Endodermal cell (in vitro differentiated cells): ENCODE measurements at regions not wholly inside any gene's neighbourhood (a gene's known extent, or its start where the extent isn't known, plus 50 kb on each side); places are given as distances from the start of the nearest gene placed in this dataset.

Experiments
- DNase-seq: peaks from one replicate; pipeline ENCODE4 v3.0.0-alpha.2; 2017
- H3K27ac ChIP-seq: 2 replicates; pipeline ENCODE4 v1.5.1; 2013; ENCODE audit warnings: mild to moderate bottlenecking, low read depth, low read length, moderate library complexity
- H3K27me3 ChIP-seq: 2 replicates; pipeline ENCODE4 v1.6.1; 2013; ENCODE audit warnings: mild to moderate bottlenecking, low read length, moderate library complexity; ENCODE audit not compliant: insufficient read depth, control insufficient read depth, poor library complexity, severe bottlenecking
- H3K36me3 ChIP-seq: 2 replicates; pipeline ENCODE4 v1.7.0; 2013; ENCODE audit warnings: mild to moderate bottlenecking, low read length, moderate library complexity; ENCODE audit not compliant: control insufficient read depth, insufficient read depth
- H3K4me1 ChIP-seq: one replicate; pipeline ENCODE4 v1.7.0; 2013; ENCODE audit warnings: low read length; ENCODE audit not compliant: control insufficient read depth, insufficient read depth
- H3K4me3 ChIP-seq: 2 replicates; pipeline ENCODE4 v1.5.1; 2013; ENCODE audit warnings: mild to moderate bottlenecking, low read length, moderate library complexity
- H3K9ac ChIP-seq: 2 replicates; pipeline ENCODE4 v1.6.1; 2013; ENCODE audit warnings: mild to moderate bottlenecking, low read length, moderate library complexity; ENCODE audit not compliant: poor library complexity, severe bottlenecking; ENCODE audit errors: extremely low read depth
- H3K9me3 ChIP-seq: 2 replicates; pipeline ENCODE4 v1.6.1; 2013; ENCODE audit warnings: mild to moderate bottlenecking, low read length, moderate library complexity; ENCODE audit not compliant: control insufficient read depth
- H3K27ac Mint-ChIP-seq: 2 replicates; pipeline ENCODE4 v1.8.0; 2020; ENCODE audit warnings: mixed read lengths
- H3K27me3 Mint-ChIP-seq: 2 replicates; pipeline ENCODE4 v1.8.0; 2021; ENCODE audit warnings: mild to moderate bottlenecking, mixed read lengths; ENCODE audit not compliant: insufficient read depth
- H3K36me3 Mint-ChIP-seq: 2 replicates; pipeline ENCODE4 v1.8.0; 2020; ENCODE audit warnings: low read depth, mixed read lengths
- H3K4me1 Mint-ChIP-seq: 2 replicates; pipeline ENCODE4 v1.8.0; 2020; ENCODE audit warnings: mixed read lengths
- H3K4me3 Mint-ChIP-seq: 2 replicates; pipeline ENCODE4 v1.8.0; 2020; ENCODE audit warnings: mild to moderate bottlenecking, moderate library complexity, mixed read lengths
- H3K9me3 Mint-ChIP-seq: 2 replicates; pipeline ENCODE4 v1.8.0; 2020; ENCODE audit warnings: mild to moderate bottlenecking, mixed read lengths
- WGBS, 2 experiments: methylation state at CpG; one replicate each; pipeline versions ENCODE4 v1.1.5 to v1.1.7; 2013; ENCODE audit warnings: missing lambda C conversion rate in 2 of 2, mixed read lengths in 1 of 2; ENCODE audit not compliant: insufficient coverage in 1 of 2, insufficient read length in 1 of 2; 5-methylcytosine and 5-hydroxymethylcytosine counted together
- TF ChIP-seq, protein P1 (sequence below): fragments of 200-600 bp; sonication (generic); conservative IDR thresholded peaks from 2 replicates; pipeline ENCODE4 v1.5.0; 2021; ENCODE audit warnings: antibody characterized with exemption, mild to moderate bottlenecking

GRCh38 chr1:223490256-223490655 lies 97.0 kb downstream of the CCDC185 start:
- peaks cover 5% of the 10 kb centered on the region for H3K4me1 Mint-ChIP-seq
- H3K4me1 ChIP-seq = no peaks in the 10 kb centered on the region
- no peak overlapping the region for H3K4me3 Mint-ChIP-seq
- H3K9me3 ChIP-seq = no peaks in the 10 kb centered on the region
- H3K9me3 Mint-ChIP-seq = no peaks in the 10 kb centered on the region
- no peak overlapping the region for H3K9ac ChIP-seq
- no peak overlapping the region for H3K27ac ChIP-seq
- TF ChIP-seq, protein P1, sequence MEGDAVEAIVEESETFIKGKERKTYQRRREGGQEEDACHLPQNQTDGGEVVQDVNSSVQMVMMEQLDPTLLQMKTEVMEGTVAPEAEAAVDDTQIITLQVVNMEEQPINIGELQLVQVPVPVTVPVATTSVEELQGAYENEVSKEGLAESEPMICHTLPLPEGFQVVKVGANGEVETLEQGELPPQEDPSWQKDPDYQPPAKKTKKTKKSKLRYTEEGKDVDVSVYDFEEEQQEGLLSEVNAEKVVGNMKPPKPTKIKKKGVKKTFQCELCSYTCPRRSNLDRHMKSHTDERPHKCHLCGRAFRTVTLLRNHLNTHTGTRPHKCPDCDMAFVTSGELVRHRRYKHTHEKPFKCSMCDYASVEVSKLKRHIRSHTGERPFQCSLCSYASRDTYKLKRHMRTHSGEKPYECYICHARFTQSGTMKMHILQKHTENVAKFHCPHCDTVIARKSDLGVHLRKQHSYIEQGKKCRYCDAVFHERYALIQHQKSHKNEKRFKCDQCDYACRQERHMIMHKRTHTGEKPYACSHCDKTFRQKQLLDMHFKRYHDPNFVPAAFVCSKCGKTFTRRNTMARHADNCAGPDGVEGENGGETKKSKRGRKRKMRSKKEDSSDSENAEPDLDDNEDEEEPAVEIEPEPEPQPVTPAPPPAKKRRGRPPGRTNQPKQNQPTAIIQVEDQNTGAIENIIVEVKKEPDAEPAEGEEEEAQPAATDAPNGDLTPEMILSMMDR = no peak
- H3K4me3 ChIP-seq = no peak overlapping the region
- H3K27me3 ChIP-seq = no peaks in the 10 kb centered on the region
- no peak for DNase-seq
- H3K36me3 ChIP-seq = no peaks in the 10 kb centered on the region
- H3K36me3 Mint-ChIP-seq = no peaks in the 10 kb centered on the region
- peaks cover 5% of the 10 kb centered on the region for H3K27me3 Mint-ChIP-seq
- no peak overlapping the region for H3K27ac Mint-ChIP-seq
- 88 to 100% methylated on average over 3 of the region's 3 CpGs for WGBS, 2 experiments
